HG03175 (cell line): ENCODE measurements at regions not wholly inside any gene's neighbourhood (a gene's known extent, or its start where the extent isn't known, plus 50 kb on each side); places are given as distances from the start of the nearest gene placed in this dataset.
"Not testable (repeated sequence)": the region's sequence is repeated elsewhere in the genome, so short reads cannot be mapped to it uniquely, and the experiment has no call there.

Source experiments
- ATAC-seq: cut with Tn5 transposase; IDR thresholded peaks from one replicate; pipeline ENCODE4 v1.9.1; 2021; ENCODE audit warnings: mild to moderate bottlenecking, moderate library complexity; ENCODE audit not compliant: unreplicated experiment

- ATAC-seq: no peak
These were observed 63.5 kb downstream of the SPATA31D1 start for GRCh38 chr9:82052081-82052480.

GRCh38 chr9:82054264-82055015 is 65.9 kb downstream of the SPATA31D1 start:
- no peak for ATAC-seq

GRCh38 chr9:82057805-82058204 is 69.2 kb downstream of the SPATA31D1 start:
- ATAC-seq: no peak

GRCh38 chr9:82061801-82062200 is 73.2 kb downstream of the SPATA31D1 start:
- ATAC-seq: not testable (repeated sequence)

- no peak for ATAC-seq
These were observed 73.7 kb downstream of the SPATA31D1 start for GRCh38 chr9:82062245-82062644.

- ATAC-seq: no peak
These were observed 85.3 kb downstream of the SPATA31D1 start for GRCh38 chr9:82073551-82074543.

GRCh38 chr9:82080265-82080664 is 91.7 kb downstream of the SPATA31D1 start:
- no peak for ATAC-seq

- ATAC-seq: no peak
These were observed 92.9 kb downstream of the SPATA31D1 start for GRCh38 chr9:82081496-82081895.

GRCh38 chr9:82082563-82082962 is 94.0 kb downstream of the SPATA31D1 start:
- no peak for ATAC-seq

GRCh38 chr9:82088591-82088990 is 100.0 kb downstream of the SPATA31D1 start:
- ATAC-seq: no peak

- ATAC-seq: no peak
These were observed 101.5 kb downstream of the SPATA31D1 start for GRCh38 chr9:82090046-82090445.

- ATAC-seq: no peak
These were observed 102.5 kb downstream of the SPATA31D1 start for GRCh38 chr9:82091100-82091499.

GRCh38 chr9:82091610-82092009 is 103.0 kb downstream of the SPATA31D1 start:
- no peak for ATAC-seq

- ATAC-seq: no peak
These were observed 112.9 kb downstream of the SPATA31D1 start for GRCh38 chr9:82101475-82101874.

- no peak for ATAC-seq
These were observed 115.7 kb downstream of the SPATA31D1 start for GRCh38 chr9:82104252-82104651.

- ATAC-seq: no peak
These were observed 117.2 kb downstream of the SPATA31D1 start for GRCh38 chr9:82105729-82106128.

GRCh38 chr9:82106536-82106935 is 118.0 kb downstream of the SPATA31D1 start:
- ATAC-seq: no peak

GRCh38 chr9:82108474-82108873 is 119.9 kb downstream of the SPATA31D1 start:
- no peak for ATAC-seq

GRCh38 chr9:82108941-82109340 is 120.4 kb downstream of the SPATA31D1 start:
- no peak for ATAC-seq

- ATAC-seq: no peak
These were observed 121.1 kb downstream of the SPATA31D1 start for GRCh38 chr9:82109626-82110025.

GRCh38 chr9:82110881-82111280 is 122.3 kb downstream of the SPATA31D1 start:
- ATAC-seq: no peak

- no peak for ATAC-seq
These were observed 126.8 kb downstream of the SPATA31D1 start for GRCh38 chr9:82115331-82115730.
